ENCODE measurements at regions not wholly inside any gene's neighbourhood (a gene's known extent, or its start where the extent isn't known, plus 50 kb on each side); places are given as distances from the start of the nearest gene placed in this dataset.

DNA sequence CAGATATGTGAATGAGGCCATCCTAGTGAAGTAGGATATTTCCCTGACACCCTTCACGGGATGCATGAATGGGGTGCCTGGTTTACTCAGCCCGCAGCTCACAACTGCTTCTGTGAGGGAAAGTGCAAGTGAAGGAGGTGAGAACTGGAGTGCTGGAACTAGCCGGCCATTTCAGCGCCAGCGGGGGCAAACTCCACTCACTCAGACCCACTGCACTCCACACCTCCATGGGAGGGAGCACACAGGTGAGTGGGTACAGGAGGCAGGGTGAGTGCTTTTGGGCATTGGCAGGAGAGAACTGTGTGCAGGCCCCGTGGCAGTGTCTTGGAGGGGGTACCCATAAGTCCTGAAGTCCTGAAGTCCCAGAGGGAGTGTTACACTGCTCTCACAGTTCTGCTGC is 1008.4 kb downstream of the SLC6A15 start:
- H3K27me3 Mint-ChIP-seq (ENCODE audit: low read depth in 2 of 2): no peaks in the 10 kb centered on the region
- no peak overlapping the region for H3K4me3 Mint-ChIP-seq
- H3K9me3 ChIP-seq (ENCODE audit: control insufficient read depth, insufficient read depth, low read length): no peaks in the 10 kb centered on the region
- TF ChIP-seq, protein P1, sequence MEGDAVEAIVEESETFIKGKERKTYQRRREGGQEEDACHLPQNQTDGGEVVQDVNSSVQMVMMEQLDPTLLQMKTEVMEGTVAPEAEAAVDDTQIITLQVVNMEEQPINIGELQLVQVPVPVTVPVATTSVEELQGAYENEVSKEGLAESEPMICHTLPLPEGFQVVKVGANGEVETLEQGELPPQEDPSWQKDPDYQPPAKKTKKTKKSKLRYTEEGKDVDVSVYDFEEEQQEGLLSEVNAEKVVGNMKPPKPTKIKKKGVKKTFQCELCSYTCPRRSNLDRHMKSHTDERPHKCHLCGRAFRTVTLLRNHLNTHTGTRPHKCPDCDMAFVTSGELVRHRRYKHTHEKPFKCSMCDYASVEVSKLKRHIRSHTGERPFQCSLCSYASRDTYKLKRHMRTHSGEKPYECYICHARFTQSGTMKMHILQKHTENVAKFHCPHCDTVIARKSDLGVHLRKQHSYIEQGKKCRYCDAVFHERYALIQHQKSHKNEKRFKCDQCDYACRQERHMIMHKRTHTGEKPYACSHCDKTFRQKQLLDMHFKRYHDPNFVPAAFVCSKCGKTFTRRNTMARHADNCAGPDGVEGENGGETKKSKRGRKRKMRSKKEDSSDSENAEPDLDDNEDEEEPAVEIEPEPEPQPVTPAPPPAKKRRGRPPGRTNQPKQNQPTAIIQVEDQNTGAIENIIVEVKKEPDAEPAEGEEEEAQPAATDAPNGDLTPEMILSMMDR (IDR thresholded peaks at IDR 0.05): no peak
- no peak for DNase-seq
- H3K36me3 Mint-ChIP-seq: peaks cover 5% of the 10 kb centered on the region
- ATAC-seq: no peak
- intact Hi-C loops (cut with micrococcal nuclease): no loop called here
- no peak overlapping the region for H3K4me3 ChIP-seq (ENCODE audit: low read length)
- H3K27me3 ChIP-seq (ENCODE audit: control insufficient read depth, insufficient read depth, low read length): no peaks in the 10 kb centered on the region
- no peak overlapping the region for H3K27ac Mint-ChIP-seq
- H3K9me3 Mint-ChIP-seq: peaks cover 15% of the 10 kb centered on the region in 2 donors
- H3K4me1 ChIP-seq (ENCODE audit: control insufficient read depth, insufficient read depth, low read length): no peaks in the 10 kb centered on the region
- no peaks in the 10 kb centered on the region for H3K36me3 ChIP-seq (ENCODE audit: control insufficient read depth, insufficient read depth, low read length)
- H3K4me1 Mint-ChIP-seq: no peaks in the 10 kb centered on the region
- WGBS (ENCODE audit: insufficient coverage): 91% methylated on average over 2 of the region's 6 CpGs
- H3K27ac ChIP-seq (ENCODE audit: low read length): no peak overlapping the region

- H3K4me1 ChIP-seq (ENCODE audit: control insufficient read depth, insufficient read depth, low read length): no peaks in the 10 kb centered on the region
- H3K4me1 Mint-ChIP-seq: no peaks in the 10 kb centered on the region
- intact Hi-C loops (cut with micrococcal nuclease): no loop called here
- no peaks in the 10 kb centered on the region for H3K27me3 Mint-ChIP-seq (ENCODE audit: low read depth in 2 of 2)
- H3K27ac ChIP-seq (ENCODE audit: low read length): no peak overlapping the region
- TF ChIP-seq, protein P1 (IDR thresholded peaks at IDR 0.05): no peak
- peaks cover 2% of the 10 kb centered on the region for H3K36me3 Mint-ChIP-seq
- no peak overlapping the region for H3K4me3 Mint-ChIP-seq
- no peaks in the 10 kb centered on the region for H3K9me3 ChIP-seq (ENCODE audit: control insufficient read depth, insufficient read depth, low read length)
- no peak for DNase-seq
- no peak for ATAC-seq
- peaks cover 15 to 16% of the 10 kb centered on the region in 2 donors for H3K9me3 Mint-ChIP-seq
- no peak overlapping the region for H3K4me3 ChIP-seq (ENCODE audit: low read length)
- H3K27me3 ChIP-seq (ENCODE audit: control insufficient read depth, insufficient read depth, low read length): no peaks in the 10 kb centered on the region
- no peak overlapping the region for H3K27ac Mint-ChIP-seq
- WGBS (ENCODE audit: insufficient coverage): no CpG with 5 or more reads among the region's 2 CpGs
- no peaks in the 10 kb centered on the region for H3K36me3 ChIP-seq (ENCODE audit: control insufficient read depth, insufficient read depth, low read length)
These were observed 1016.2 kb downstream of the SLC6A15 start for GRCh38 chr12:83896416-83896815.

- no peaks in the 10 kb centered on the region for H3K27me3 ChIP-seq (ENCODE audit: control insufficient read depth, insufficient read depth, low read length)
- H3K4me3 Mint-ChIP-seq: no peak overlapping the region
- intact Hi-C loops (cut with micrococcal nuclease): no loop called here
- TF ChIP-seq, protein P1 (IDR thresholded peaks at IDR 0.05): no peak
- no peaks in the 10 kb centered on the region for H3K4me1 Mint-ChIP-seq
- no peaks in the 10 kb centered on the region for H3K27me3 Mint-ChIP-seq (ENCODE audit: low read depth in 2 of 2)
- H3K4me3 ChIP-seq (ENCODE audit: low read length): no peak overlapping the region
- no peaks in the 10 kb centered on the region for H3K36me3 Mint-ChIP-seq
- WGBS (ENCODE audit: insufficient coverage): 100% methylated on average over 1 of the region's 1 CpG
- no peak for DNase-seq
- no peak for ATAC-seq
- no peak overlapping the region for H3K27ac Mint-ChIP-seq
- H3K4me1 ChIP-seq (ENCODE audit: control insufficient read depth, insufficient read depth, low read length): no peaks in the 10 kb centered on the region
- no peaks in the 10 kb centered on the region for H3K36me3 ChIP-seq (ENCODE audit: control insufficient read depth, insufficient read depth, low read length)
- H3K27ac ChIP-seq (ENCODE audit: low read length): no peak overlapping the region
- peaks cover 6 to 8% of the 10 kb centered on the region in 2 donors for H3K9me3 Mint-ChIP-seq
- no peaks in the 10 kb centered on the region for H3K9me3 ChIP-seq (ENCODE audit: control insufficient read depth, insufficient read depth, low read length)
These were observed 1019.5 kb downstream of the SLC6A15 start for GRCh38 chr12:83893101-83893500.

DNA sequence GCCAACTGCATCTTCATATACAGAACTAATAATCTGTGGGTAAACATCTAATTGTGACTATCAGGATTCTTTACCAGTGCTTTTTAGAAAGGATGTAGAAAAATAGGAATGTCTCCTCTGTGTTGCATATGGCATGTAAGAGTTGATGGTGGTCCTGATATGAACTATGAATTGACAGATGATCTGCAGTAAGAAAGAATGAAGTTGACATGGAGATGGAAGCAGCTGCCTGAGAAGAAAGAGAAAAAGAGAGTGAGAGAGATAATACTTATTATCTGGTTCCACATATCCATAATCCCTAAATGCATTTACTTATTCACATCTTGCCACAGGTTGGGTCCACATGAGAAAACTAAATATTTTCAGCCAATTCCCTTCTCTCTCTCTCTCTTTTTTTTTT is 1022.9 kb downstream of the SLC6A15 start:
- Histone ChIP-seq H3K9me3 (ENCODE audit: control insufficient read depth, insufficient read depth, low read length) (no peaks in the 10 kb centered on the region), H3K27ac (ENCODE audit: low read length) (no peak overlapping the region), H3K4me1 (ENCODE audit: control insufficient read depth, insufficient read depth, low read length) (no peaks in the 10 kb centered on the region), H3K27me3 (ENCODE audit: control insufficient read depth, insufficient read depth, low read length) (no peaks in the 10 kb centered on the region), H3K4me3 (ENCODE audit: low read length) (no peak overlapping the region), H3K36me3 (ENCODE audit: control insufficient read depth, insufficient read depth, low read length) (no peaks in the 10 kb centered on the region)
- H3K9me3 Mint-ChIP-seq: peaks cover 11 to 16% of the 10 kb centered on the region in 2 donors
- ATAC-seq (no peak), DNase-seq (no peak)
- H3K27me3 Mint-ChIP-seq (ENCODE audit: low read depth in 2 of 2): no peaks in the 10 kb centered on the region
- H3K4me3 Mint-ChIP-seq: no peak overlapping the region
- no peaks in the 10 kb centered on the region for H3K4me1 Mint-ChIP-seq
- TF ChIP-seq, protein P1 (IDR thresholded peaks at IDR 0.05): no peak
- no peaks in the 10 kb centered on the region for H3K36me3 Mint-ChIP-seq
- intact Hi-C loops (cut with micrococcal nuclease): no loop called here
- no peak overlapping the region for H3K27ac Mint-ChIP-seq

Measured in natural killer cell (primary cell).